Muscle layer of colon (tissue), 2 donors: ENCODE measurements at regions not wholly inside any gene's neighbourhood (a gene's known extent, or its start where the extent isn't known, plus 50 kb on each side); places are given as distances from the start of the nearest gene placed in this dataset.
"Not testable (repeated sequence)": the region's sequence is repeated elsewhere in the genome, so short reads cannot be mapped to it uniquely, and the experiment has no call there.

Experiments used
- H3K27ac ChIP-seq: one replicate; pipeline ENCODE4 v1.7.0; 2013; ENCODE audit warnings: low read depth, mild to moderate bottlenecking, low read length, moderate library complexity
- H3K27me3 ChIP-seq, 2 donors: one replicate each; pipeline ENCODE4 v1.7.0; 2013; ENCODE audit warnings: low read length in 2 of 2, mild to moderate bottlenecking in 2 of 2; ENCODE audit not compliant: insufficient read depth in 2 of 2, control insufficient read depth in 1 of 2
- H3K36me3 ChIP-seq: one replicate; pipeline ENCODE4 v1.7.0; 2013; ENCODE audit warnings: mild to moderate bottlenecking, low read length; ENCODE audit not compliant: insufficient read depth
- H3K4me1 ChIP-seq: one replicate; pipeline ENCODE4 v1.7.0; 2013; ENCODE audit warnings: mild to moderate bottlenecking, low read length; ENCODE audit not compliant: insufficient read depth
- H3K4me3 ChIP-seq, 2 donors: one replicate each; pipeline ENCODE4 v1.7.0; 2013; ENCODE audit warnings: low read length in 2 of 2, low read depth in 1 of 2, mild to moderate bottlenecking in 1 of 2, moderate library complexity in 1 of 2
- H3K9ac ChIP-seq: one replicate; pipeline ENCODE4 v1.7.0; 2013; ENCODE audit warnings: low read length
- H3K9me3 ChIP-seq: one replicate; pipeline ENCODE4 v1.7.0; 2013; ENCODE audit warnings: mild to moderate bottlenecking, low read length
- donor health status: abdominal sarcoma.
- donor health status: Adenocarcinoma of cecum.

GRCh38 chr16:8436931-8437330 lies 153.4 kb downstream of the TMEM114 start:
- no peaks in the 10 kb centered on the region for H3K9me3 ChIP-seq
- no peak overlapping the region for H3K9ac ChIP-seq
- H3K36me3 ChIP-seq, result no peaks in the 10 kb centered on the region
- no peaks in the 10 kb centered on the region for H3K4me1 ChIP-seq
- no peak overlapping the region for H3K4me3 ChIP-seq
- no peaks in the 10 kb centered on the region for H3K27me3 ChIP-seq
- H3K27ac ChIP-seq, result no peak overlapping the region

GRCh38 chr16:8431783-8432182 lies 158.5 kb downstream of the TMEM114 start:
- no peak overlapping the region for H3K9ac ChIP-seq
- no peaks in the 10 kb centered on the region for H3K36me3 ChIP-seq
- H3K27me3 ChIP-seq, result no peaks in the 10 kb centered on the region
- H3K4me1 ChIP-seq, result no peaks in the 10 kb centered on the region
- no peak overlapping the region for H3K27ac ChIP-seq
- H3K4me3 ChIP-seq, result no peak overlapping the region
- no peaks in the 10 kb centered on the region for H3K9me3 ChIP-seq

- H3K27ac ChIP-seq, result no peak overlapping the region
- no peaks in the 10 kb centered on the region for H3K9me3 ChIP-seq
- no peaks in the 10 kb centered on the region for H3K36me3 ChIP-seq
- H3K27me3 ChIP-seq, result no peaks in the 10 kb centered on the region
- no peak overlapping the region for H3K4me3 ChIP-seq
- no peaks in the 10 kb centered on the region for H3K4me1 ChIP-seq
- no peak overlapping the region for H3K9ac ChIP-seq
Measured at GRCh38 chr16:8430401-8430800, 159.9 kb downstream of the TMEM114 start.

GRCh38 chr16:8426569-8426968 lies 163.7 kb downstream of the TMEM114 start:
- H3K27me3 ChIP-seq, result no peaks in the 10 kb centered on the region
- H3K36me3 ChIP-seq, result no peaks in the 10 kb centered on the region
- H3K27ac ChIP-seq, result no peak overlapping the region
- no peaks in the 10 kb centered on the region for H3K4me1 ChIP-seq
- H3K4me3 ChIP-seq, result no peak overlapping the region
- no peak overlapping the region for H3K9ac ChIP-seq
- H3K9me3 ChIP-seq, result no peaks in the 10 kb centered on the region

GRCh38 chr16:8417145-8417544 lies 173.2 kb downstream of the TMEM114 start:
- Histone ChIP-seq H3K27ac (no peak overlapping the region), H3K36me3 (no peaks in the 10 kb centered on the region), H3K27me3 (no peaks in the 10 kb centered on the region), H3K4me1 (no peaks in the 10 kb centered on the region), H3K4me3 (no peak overlapping the region), H3K9ac (no peak overlapping the region), H3K9me3 (no peaks in the 10 kb centered on the region)

- no peaks in the 10 kb centered on the region for H3K9me3 ChIP-seq
- H3K4me3 ChIP-seq, result no peak overlapping the region
- no peaks in the 10 kb centered on the region for H3K4me1 ChIP-seq
- H3K9ac ChIP-seq, result no peak overlapping the region
- no peaks in the 10 kb centered on the region for H3K36me3 ChIP-seq
- no peak overlapping the region for H3K27ac ChIP-seq
- no peaks in the 10 kb centered on the region for H3K27me3 ChIP-seq
Measured at GRCh38 chr16:8408855-8409567, 181.3 kb downstream of the TMEM114 start.

GRCh38 chr16:8407351-8407750 lies 183.0 kb downstream of the TMEM114 start:
- no peak overlapping the region for H3K9ac ChIP-seq
- H3K36me3 ChIP-seq, result no peaks in the 10 kb centered on the region
- no peaks in the 10 kb centered on the region for H3K4me1 ChIP-seq
- no peaks in the 10 kb centered on the region for H3K27me3 ChIP-seq
- H3K9me3 ChIP-seq, result no peaks in the 10 kb centered on the region
- no peak overlapping the region for H3K27ac ChIP-seq
- H3K4me3 ChIP-seq, result no peak overlapping the region

- H3K27me3 ChIP-seq, result no peaks in the 10 kb centered on the region
- H3K4me3 ChIP-seq, result no peak overlapping the region
- no peak overlapping the region for H3K9ac ChIP-seq
- no peaks in the 10 kb centered on the region for H3K9me3 ChIP-seq
- H3K4me1 ChIP-seq, result no peaks in the 10 kb centered on the region
- no peaks in the 10 kb centered on the region for H3K36me3 ChIP-seq
- H3K27ac ChIP-seq, result no peak overlapping the region
Measured at GRCh38 chr16:8403978-8404749, 186.1 kb downstream of the TMEM114 start.

GRCh38 chr16:8402981-8403843 lies 187.1 kb downstream of the TMEM114 start:
- H3K4me3 ChIP-seq, result no peak overlapping the region
- no peak overlapping the region for H3K27ac ChIP-seq
- H3K27me3 ChIP-seq, result no peaks in the 10 kb centered on the region
- no peaks in the 10 kb centered on the region for H3K9me3 ChIP-seq
- no peak overlapping the region for H3K9ac ChIP-seq
- H3K36me3 ChIP-seq, result no peaks in the 10 kb centered on the region
- no peaks in the 10 kb centered on the region for H3K4me1 ChIP-seq

GRCh38 chr16:8400683-8401082 lies 189.6 kb downstream of the TMEM114 start:
- not testable (repeated sequence) for H3K27me3 ChIP-seq, H3K9ac ChIP-seq, H3K4me1 ChIP-seq, H3K27ac ChIP-seq, H3K4me3 ChIP-seq, H3K36me3 ChIP-seq, H3K9me3 ChIP-seq

GRCh38 chr16:8398548-8398947 lies 191.8 kb downstream of the TMEM114 start:
- Histone ChIP-seq H3K36me3 (no peaks in the 10 kb centered on the region), H3K9ac (no peak overlapping the region)

More at GRCh38 chr16:8398548-8398947, 191.8 kb downstream of the TMEM114 start:
- Histone ChIP-seq H3K4me1 (no peaks in the 10 kb centered on the region), H3K4me3 (no peak overlapping the region), H3K9me3 (no peaks in the 10 kb centered on the region), H3K27ac (no peak overlapping the region), H3K27me3 (no peaks in the 10 kb centered on the region)
